Stomach (tissue), 8 donors: ENCODE measurements at regions not wholly inside any gene's neighbourhood (a gene's known extent, or its start where the extent isn't known, plus 50 kb on each side); places are given as distances from the start of the nearest gene placed in this dataset.

Experiments
- DNase-seq, 2 donors: peaks; one replicate each; pipeline versions ENCODE4 v3.0.0 to v3.0.0-alpha.2; 2013 to 2019
- H3K27ac ChIP-seq, 5 donors: fragments of 200-600 bp in 4 of 5; sonication (generic) in 4 of 5; one replicate each; pipeline ENCODE4 v1.5.1; 2013 to 2019; ENCODE audit warnings: mild to moderate bottlenecking in 1 of 5, moderate library complexity in 1 of 5
- H3K27me3 ChIP-seq, 3 donors: fragments of 200-600 bp; sonication (generic); one replicate each; pipeline ENCODE4 v1.5.1; 2017 to 2019; ENCODE audit warnings: mixed run types in 1 of 3
- H3K36me3 ChIP-seq, 4 donors: fragments of 200-600 bp; sonication (generic); 1 replicate in 3 of 4; 2 replicates in 1 of 4; pipeline ENCODE4 v1.5.1; 2016 to 2019
- H3K4me1 ChIP-seq, 4 donors: fragments of 200-600 bp; sonication (generic); one replicate each; pipeline ENCODE4 v1.5.1; 2016 to 2019
- H3K4me3 ChIP-seq, 4 donors: fragments of 200-600 bp; sonication (generic) in 3 of 4; one replicate each; pipeline ENCODE4 v1.5.1; 2016 to 2019; ENCODE audit warnings: mild to moderate bottlenecking in 1 of 4
- H3K9me3 ChIP-seq, 4 donors: fragments of 200-600 bp; sonication (generic); one replicate each; pipeline ENCODE4 v1.5.1; 2016 to 2019
- CTCF ChIP-seq, 7 experiments: fragments of 450-650 bp in 4 of 7; fragments of 200-600 bp in 3 of 7; sonication (generic) in 3 of 7; IDR thresholded peaks; one replicate each; pipeline ENCODE4 v1.5.1; 2016 to 2019; ENCODE audit warnings: antibody characterized with exemption in 7 of 7, control low read depth in 2 of 7, mild to moderate bottlenecking in 1 of 7
- EP300 ChIP-seq: sonication (generic); formaldehyde crosslinking; IDR thresholded peaks from one replicate; pipeline ENCODE4 v1.6.1; 2017; ENCODE audit warnings: antibody characterized with exemption
- POLR2A ChIP-seq, 4 donors: fragments of 450-650 bp; IDR thresholded peaks; one replicate each; pipeline ENCODE4 v1.6.1; 2016; ENCODE audit warnings: antibody characterized with exemption in 4 of 4, control low read depth in 2 of 4, mild to moderate bottlenecking in 1 of 4, moderate library complexity in 1 of 4
- POLR2AphosphoS5 ChIP-seq, 3 donors: sonication (generic); formaldehyde crosslinking; IDR thresholded peaks; one replicate each; pipeline ENCODE4 v1.6.1; 2016; ENCODE audit warnings: antibody characterized with exemption in 3 of 3
- WGBS, 5 donors: extraction: QIAGEN DNeasy Blood & Tissue Kit in 3 of 5; methylation state at CpG; one replicate each; pipeline versions ENCODE4 v1.1.5 to v1.1.7; 2013 to 2018; 5-methylcytosine and 5-hydroxymethylcytosine counted together
- intact Hi-C: fragments of 100-400 bp; cut with DNase I; formaldehyde crosslinking; loops from one replicate; pipeline ENCODE4 v1.15.1; 2023; ENCODE audit warnings: low total_unique reads
- donor health status: healthy with polysubstance abuse.
- donor health status: Bipolar disorder and iron deficiency.
- donor health status: healthy.

- TF ChIP-seq CTCF (IDR thresholded peaks at IDR 0.05), result no peak
- TF ChIP-seq POLR2AphosphoS5 (IDR thresholded peaks at IDR 0.05), result no peak
- TF ChIP-seq POLR2A (IDR thresholded peaks at IDR 0.05), result no peak
- TF ChIP-seq EP300, result no peak
- Histone ChIP-seq H3K4me3 (no peak overlapping the region), H3K9me3 (no peaks in the 10 kb centered on the region), H3K27me3 (no peaks in the 10 kb centered on the region), H3K36me3 (no peaks in the 10 kb centered on the region), H3K27ac (no peak overlapping the region), H3K4me1 (peaks cover 0 to 24% (median 5%) of the 10 kb centered on the region in 4 donors)
- 68 to 79% (median 69%) methylated on average over 8 of the region's 8 CpGs for WGBS, 5 donors
- no peak for DNase-seq
- intact Hi-C loops, result no loop called here
Observed at GRCh38 chr18:24913507-24914170, 438.3 kb downstream of the ZNF521 start.

GRCh38 chr18:24914171-24914525 is 437.8 kb downstream of the ZNF521 start:
- intact Hi-C loops, result no loop called here
- TF ChIP-seq POLR2AphosphoS5 (IDR thresholded peaks at IDR 0.05) (no peak), EP300 (no peak), CTCF (IDR thresholded peaks at IDR 0.05) (no peak), POLR2A (IDR thresholded peaks at IDR 0.05) (no peak)
- no peak overlapping the region for H3K4me3 ChIP-seq
- no peaks in the 10 kb centered on the region for H3K9me3 ChIP-seq
- no peaks in the 10 kb centered on the region for H3K36me3 ChIP-seq
- no peak overlapping the region for H3K27ac ChIP-seq
- WGBS, 5 donors, result 28 to 45% (median 30%) methylated on average over 1 of the region's 1 CpG
- peaks cover 0 to 26% (median 7%) of the 10 kb centered on the region in 4 donors for H3K4me1 ChIP-seq
- H3K27me3 ChIP-seq, result no peaks in the 10 kb centered on the region
- peak in 1 of 2 donors; percentile 17 for DNase-seq

- WGBS, 5 donors, result 84 to 92% (median 86%) methylated on average over 8 of the region's 8 CpGs
- Histone ChIP-seq H3K9me3 (no peaks in the 10 kb centered on the region), H3K27ac (no peak overlapping the region), H3K4me1 (peaks cover 0 to 26% (median 8%) of the 10 kb centered on the region in 4 donors), H3K36me3 (no peaks in the 10 kb centered on the region), H3K4me3 (no peak overlapping the region), H3K27me3 (no peaks in the 10 kb centered on the region)
- intact Hi-C loops, result no loop called here
- TF ChIP-seq POLR2AphosphoS5 (IDR thresholded peaks at IDR 0.05), result no peak
- TF ChIP-seq CTCF (IDR thresholded peaks at IDR 0.05), result no peak
- TF ChIP-seq EP300, result no peak
- no peak for TF ChIP-seq POLR2A (IDR thresholded peaks at IDR 0.05)
- DNase-seq, result no peak
Observed at GRCh38 chr18:24914685-24915084, 437.3 kb downstream of the ZNF521 start.

- no peak for DNase-seq
- no peak overlapping the region for H3K4me3 ChIP-seq
- intact Hi-C loops, result no loop called here
- no peak overlapping the region for H3K27ac ChIP-seq
- no peaks in the 10 kb centered on the region for H3K27me3 ChIP-seq
- H3K9me3 ChIP-seq, result no peaks in the 10 kb centered on the region
- no peak for TF ChIP-seq POLR2A (IDR thresholded peaks at IDR 0.05)
- peaks cover 0 to 26% (median 8%) of the 10 kb centered on the region in 4 donors for H3K4me1 ChIP-seq
- 53 to 67% (median 61%) methylated on average over 4 of the region's 4 CpGs for WGBS, 5 donors
- no peaks in the 10 kb centered on the region for H3K36me3 ChIP-seq
Observed at GRCh38 chr18:24915547-24915946, 436.4 kb downstream of the ZNF521 start.

- Histone ChIP-seq H3K27me3 (no peaks in the 10 kb centered on the region), H3K9me3 (no peaks in the 10 kb centered on the region), H3K27ac (no peak overlapping the region), H3K4me3 (no peak overlapping the region), H3K36me3 (no peaks in the 10 kb centered on the region), H3K4me1 (peaks cover 0 to 26% (median 8%) of the 10 kb centered on the region in 4 donors)
- no peak for DNase-seq
- 76 to 82% (median 78%) methylated on average over 9 of the region's 9 CpGs for WGBS, 5 donors
- intact Hi-C loops, result no loop called here
- TF ChIP-seq CTCF (IDR thresholded peaks at IDR 0.05) (no peak), EP300 (no peak)
Observed at GRCh38 chr18:24917767-24918166, 434.2 kb downstream of the ZNF521 start.
